ENCODE measurements at regions not wholly inside any gene's neighbourhood (a gene's known extent, or its start where the extent isn't known, plus 50 kb on each side); places are given as distances from the start of the nearest gene placed in this dataset.

DNA sequence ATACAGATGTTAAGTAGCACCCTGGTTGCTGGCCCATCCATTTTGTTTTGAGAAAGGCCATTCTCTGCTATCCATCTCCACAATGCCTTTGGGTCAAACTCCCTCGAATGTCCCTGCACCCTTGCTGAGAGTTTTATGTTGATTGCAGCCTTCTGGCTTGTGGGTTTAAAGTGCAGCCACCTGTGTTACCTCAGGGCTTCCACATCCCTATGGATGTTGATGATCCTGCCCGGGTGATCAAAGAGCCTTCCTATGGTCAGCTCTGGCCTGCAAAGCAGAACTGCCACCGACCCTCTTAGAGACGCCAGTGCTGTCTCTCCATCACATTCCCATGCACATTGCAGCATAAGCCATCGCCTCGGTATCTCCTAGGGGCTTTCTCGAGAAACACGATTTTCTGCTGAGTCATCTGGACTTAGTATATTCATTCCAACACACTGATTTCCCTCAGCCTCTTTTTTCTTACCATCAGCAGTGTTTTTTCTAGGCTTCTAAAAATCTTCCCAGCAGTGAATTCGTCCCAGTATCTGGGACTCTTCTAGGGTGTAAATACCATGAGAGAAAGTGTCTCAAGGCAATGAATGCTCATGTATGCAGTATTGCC is 585.7 kb upstream of the TMEM132C start:
- no peaks in the 10 kb centered on the region for H3K36me3 Mint-ChIP-seq

DNA sequence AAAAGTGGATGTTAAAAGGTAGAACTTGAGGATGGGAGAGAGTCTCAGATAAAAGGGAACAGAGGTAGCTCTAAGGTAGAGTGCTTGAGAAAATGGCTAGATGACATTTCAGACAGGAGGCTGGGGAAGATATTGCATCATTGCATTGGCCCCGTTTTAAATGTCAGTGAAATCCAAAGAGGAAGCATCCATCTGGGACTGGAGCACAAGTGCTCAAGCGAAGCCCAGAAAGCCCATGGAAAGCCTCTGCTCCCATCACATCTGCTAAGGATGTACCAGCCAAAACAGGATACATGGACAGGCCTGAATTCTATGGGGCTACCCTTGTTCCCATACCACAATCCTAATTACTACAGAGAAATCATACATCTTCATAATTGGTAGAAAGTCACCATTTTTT is 581.5 kb upstream of the TMEM132C start:
- H3K27me3 Mint-ChIP-seq (ENCODE audit: low read depth in 2 of 2): no peaks in the 10 kb centered on the region
- WGBS (ENCODE audit: insufficient coverage): 69% methylated on average over 2 of the region's 2 CpGs
- H3K4me3 Mint-ChIP-seq: no peak overlapping the region
- H3K4me1 Mint-ChIP-seq: no peaks in the 10 kb centered on the region
- Histone ChIP-seq H3K27me3 (ENCODE audit: control insufficient read depth, insufficient read depth, low read length) (no peaks in the 10 kb centered on the region), H3K36me3 (ENCODE audit: control insufficient read depth, insufficient read depth, low read length) (no peaks in the 10 kb centered on the region), H3K4me3 (ENCODE audit: low read length) (no peak overlapping the region), H3K4me1 (ENCODE audit: control insufficient read depth, insufficient read depth, low read length) (no peaks in the 10 kb centered on the region), H3K27ac (ENCODE audit: low read length) (no peak overlapping the region), H3K9me3 (ENCODE audit: control insufficient read depth, insufficient read depth, low read length) (no peaks in the 10 kb centered on the region)
- DNase-seq (no peak), ATAC-seq (no peak)
- no peaks in the 10 kb centered on the region for H3K9me3 Mint-ChIP-seq
- no peaks in the 10 kb centered on the region for H3K36me3 Mint-ChIP-seq
- intact Hi-C loops (cut with micrococcal nuclease): no loop called here
- TF ChIP-seq, protein P1, sequence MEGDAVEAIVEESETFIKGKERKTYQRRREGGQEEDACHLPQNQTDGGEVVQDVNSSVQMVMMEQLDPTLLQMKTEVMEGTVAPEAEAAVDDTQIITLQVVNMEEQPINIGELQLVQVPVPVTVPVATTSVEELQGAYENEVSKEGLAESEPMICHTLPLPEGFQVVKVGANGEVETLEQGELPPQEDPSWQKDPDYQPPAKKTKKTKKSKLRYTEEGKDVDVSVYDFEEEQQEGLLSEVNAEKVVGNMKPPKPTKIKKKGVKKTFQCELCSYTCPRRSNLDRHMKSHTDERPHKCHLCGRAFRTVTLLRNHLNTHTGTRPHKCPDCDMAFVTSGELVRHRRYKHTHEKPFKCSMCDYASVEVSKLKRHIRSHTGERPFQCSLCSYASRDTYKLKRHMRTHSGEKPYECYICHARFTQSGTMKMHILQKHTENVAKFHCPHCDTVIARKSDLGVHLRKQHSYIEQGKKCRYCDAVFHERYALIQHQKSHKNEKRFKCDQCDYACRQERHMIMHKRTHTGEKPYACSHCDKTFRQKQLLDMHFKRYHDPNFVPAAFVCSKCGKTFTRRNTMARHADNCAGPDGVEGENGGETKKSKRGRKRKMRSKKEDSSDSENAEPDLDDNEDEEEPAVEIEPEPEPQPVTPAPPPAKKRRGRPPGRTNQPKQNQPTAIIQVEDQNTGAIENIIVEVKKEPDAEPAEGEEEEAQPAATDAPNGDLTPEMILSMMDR (IDR thresholded peaks at IDR 0.05): no peak
- H3K27ac Mint-ChIP-seq: no peak overlapping the region

More for the DNA sequence above, 585.7 kb upstream of the TMEM132C start:
- H3K27me3 Mint-ChIP-seq (ENCODE audit: low read depth in 2 of 2): no peaks in the 10 kb centered on the region
- intact Hi-C loops (cut with micrococcal nuclease): no loop called here
- H3K27me3 ChIP-seq (ENCODE audit: control insufficient read depth, insufficient read depth, low read length): no peaks in the 10 kb centered on the region
- H3K9me3 ChIP-seq (ENCODE audit: control insufficient read depth, insufficient read depth, low read length): no peaks in the 10 kb centered on the region
- no peak for ATAC-seq
- TF ChIP-seq, protein P1 (IDR thresholded peaks at IDR 0.05): no peak
- H3K36me3 ChIP-seq (ENCODE audit: control insufficient read depth, insufficient read depth, low read length): no peaks in the 10 kb centered on the region
- H3K4me1 Mint-ChIP-seq: no peaks in the 10 kb centered on the region
- no peak for DNase-seq
- H3K4me3 Mint-ChIP-seq: no peak overlapping the region
- H3K4me3 ChIP-seq (ENCODE audit: low read length): no peak overlapping the region
- WGBS (ENCODE audit: insufficient coverage): 78% methylated on average over 9 of the region's 9 CpGs
- H3K27ac Mint-ChIP-seq: no peak overlapping the region
- no peaks in the 10 kb centered on the region for H3K9me3 Mint-ChIP-seq
- H3K4me1 ChIP-seq (ENCODE audit: control insufficient read depth, insufficient read depth, low read length): no peaks in the 10 kb centered on the region
- H3K27ac ChIP-seq (ENCODE audit: low read length): no peak overlapping the region

DNA sequence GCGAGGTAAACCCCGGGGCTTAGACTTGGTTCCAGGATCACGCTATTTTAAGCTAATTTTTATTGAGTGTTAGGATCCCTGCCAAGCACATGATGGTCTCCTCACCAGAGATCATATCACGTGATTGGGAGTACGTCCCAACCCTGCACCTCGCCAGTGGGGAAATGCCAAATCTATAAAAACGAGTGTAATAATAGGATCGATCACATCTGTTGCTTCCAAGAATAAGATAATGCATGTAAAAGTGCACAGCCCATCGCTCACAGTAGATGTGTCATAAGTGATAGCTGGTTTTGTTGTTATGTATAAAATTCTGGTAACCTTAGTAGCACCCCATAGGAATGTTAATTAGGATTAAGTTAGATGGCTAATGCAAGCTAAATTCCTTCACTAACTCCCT is 581.0 kb upstream of the TMEM132C start:
- intact Hi-C loops (cut with micrococcal nuclease): no loop called here
- no peak for DNase-seq
- Histone ChIP-seq H3K9me3 (ENCODE audit: control insufficient read depth, insufficient read depth, low read length) (no peaks in the 10 kb centered on the region), H3K27ac (ENCODE audit: low read length) (no peak overlapping the region), H3K36me3 (ENCODE audit: control insufficient read depth, insufficient read depth, low read length) (no peaks in the 10 kb centered on the region), H3K27me3 (ENCODE audit: control insufficient read depth, insufficient read depth, low read length) (no peaks in the 10 kb centered on the region), H3K4me1 (ENCODE audit: control insufficient read depth, insufficient read depth, low read length) (no peaks in the 10 kb centered on the region), H3K4me3 (ENCODE audit: low read length) (no peak overlapping the region)
- no peaks in the 10 kb centered on the region for H3K36me3 Mint-ChIP-seq
- no peak overlapping the region for H3K27ac Mint-ChIP-seq
- no peak for ATAC-seq
- no peaks in the 10 kb centered on the region for H3K9me3 Mint-ChIP-seq
- TF ChIP-seq, protein P1 (IDR thresholded peaks at IDR 0.05): no peak
- H3K27me3 Mint-ChIP-seq (ENCODE audit: low read depth in 2 of 2): no peaks in the 10 kb centered on the region
- no peaks in the 10 kb centered on the region for H3K4me1 Mint-ChIP-seq
- 87% methylated on average over 9 of the region's 9 CpGs for WGBS (ENCODE audit: insufficient coverage)
- H3K4me3 Mint-ChIP-seq: no peak overlapping the region

DNA sequence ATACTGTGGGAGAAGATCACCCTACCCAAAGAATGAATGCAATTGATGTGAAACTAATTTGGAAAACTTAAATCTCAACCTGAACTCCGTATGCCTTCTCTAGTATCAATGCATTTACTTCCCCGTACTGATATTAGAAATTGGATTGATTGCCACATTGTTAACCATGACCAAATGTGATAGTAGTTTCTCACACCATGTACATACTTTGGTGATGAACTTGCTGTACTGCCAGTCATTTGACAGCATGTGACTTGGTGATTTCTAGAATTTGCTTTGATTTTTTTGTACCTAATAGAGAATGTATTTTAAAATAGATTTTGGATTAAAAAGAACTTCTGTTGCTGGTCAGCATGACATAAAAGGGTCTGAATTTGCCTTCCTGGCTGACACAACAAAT is 579.8 kb upstream of the TMEM132C start:
- TF ChIP-seq, protein P1 (IDR thresholded peaks at IDR 0.05): no peak
- WGBS (ENCODE audit: insufficient coverage): 60% methylated on average over 1 of the region's 2 CpGs
- Mint-ChIP-seq H3K4me1 (no peaks in the 10 kb centered on the region), H3K27me3 (ENCODE audit: low read depth in 2 of 2) (no peaks in the 10 kb centered on the region), H3K9me3 (no peaks in the 10 kb centered on the region), H3K27ac (no peak overlapping the region), H3K36me3 (no peaks in the 10 kb centered on the region), H3K4me3 (no peak overlapping the region)
- H3K27ac ChIP-seq (ENCODE audit: low read length): no peak overlapping the region
- ATAC-seq (no peak), DNase-seq (no peak)
- H3K27me3 ChIP-seq (ENCODE audit: control insufficient read depth, insufficient read depth, low read length): no peaks in the 10 kb centered on the region
- no peaks in the 10 kb centered on the region for H3K9me3 ChIP-seq (ENCODE audit: control insufficient read depth, insufficient read depth, low read length)
- no peaks in the 10 kb centered on the region for H3K4me1 ChIP-seq (ENCODE audit: control insufficient read depth, insufficient read depth, low read length)
- H3K36me3 ChIP-seq (ENCODE audit: control insufficient read depth, insufficient read depth, low read length): no peaks in the 10 kb centered on the region
- H3K4me3 ChIP-seq (ENCODE audit: low read length): no peak overlapping the region
- intact Hi-C loops (cut with micrococcal nuclease): no loop called here

Measured in natural killer cell (primary cell).